ENCODE measurements at regions not wholly inside any gene's neighbourhood (a gene's known extent, or its start where the extent isn't known, plus 50 kb on each side); places are given as distances from the start of the nearest gene placed in this dataset.
"Not testable (repeated sequence)": the region's sequence is repeated elsewhere in the genome, so short reads cannot be mapped to it uniquely, and the experiment has no call there.

- no peak overlapping the region for H3K4me3 ChIP-seq (ENCODE audit: low read depth, low read length)
- no peak for TF ChIP-seq CTCF (IDR thresholded peaks at IDR 0.05; ENCODE audit: control insufficient read depth, extremely low read depth, insufficient read depth)
- no peak for DNase-seq (ENCODE audit: low read depth)
Measured at GRCh38 chr7:32648408-32649156, 153.3 kb downstream of the AVL9 start.

DNA sequence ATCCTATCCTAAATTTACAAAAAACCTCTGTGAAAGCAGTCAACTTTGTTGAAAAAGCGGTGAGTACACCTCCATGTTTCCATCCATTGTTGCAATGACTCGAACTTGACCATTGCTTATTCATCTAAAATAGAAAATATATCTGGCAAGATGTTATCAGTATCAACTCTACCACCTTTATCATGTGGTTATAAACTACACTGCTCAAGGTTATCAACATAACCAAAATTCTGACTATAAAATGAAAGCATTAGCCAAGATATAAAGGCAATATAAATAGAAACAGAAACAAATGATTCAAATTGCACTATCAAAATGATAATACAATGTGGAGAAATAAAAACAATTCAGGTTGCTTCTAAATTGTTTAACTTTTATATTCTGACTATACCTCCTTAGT, 150.0 kb downstream of the AVL9 start:
- DNase-seq (ENCODE audit: low read depth); H3K4me3 ChIP-seq (ENCODE audit: low read depth, low read length): not testable (repeated sequence)

DNA sequence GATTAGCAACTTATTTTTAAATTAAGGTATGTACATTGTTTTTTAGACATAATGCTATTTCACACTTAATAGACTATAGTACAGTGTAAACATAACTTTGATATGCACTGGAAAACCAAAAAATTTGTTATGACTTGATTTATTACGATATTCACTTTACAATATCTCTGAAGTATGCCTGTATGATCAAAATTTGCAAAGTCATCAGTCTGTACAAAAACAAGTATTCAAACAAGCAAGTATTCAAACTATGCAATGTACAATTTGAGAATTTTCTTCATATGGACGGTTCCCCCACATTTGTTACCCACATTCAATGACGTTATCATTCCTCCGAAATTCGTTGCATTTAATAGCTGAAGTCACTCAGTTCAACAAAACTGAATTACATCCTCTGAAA, 147.9 kb downstream of the AVL9 start:
- DNase-seq (ENCODE audit: low read depth) = no peak
- no peak for TF ChIP-seq CTCF (IDR thresholded peaks at IDR 0.05; ENCODE audit: control insufficient read depth, extremely low read depth, insufficient read depth)
- H3K4me3 ChIP-seq (ENCODE audit: low read depth, low read length) = no peak overlapping the region

DNA sequence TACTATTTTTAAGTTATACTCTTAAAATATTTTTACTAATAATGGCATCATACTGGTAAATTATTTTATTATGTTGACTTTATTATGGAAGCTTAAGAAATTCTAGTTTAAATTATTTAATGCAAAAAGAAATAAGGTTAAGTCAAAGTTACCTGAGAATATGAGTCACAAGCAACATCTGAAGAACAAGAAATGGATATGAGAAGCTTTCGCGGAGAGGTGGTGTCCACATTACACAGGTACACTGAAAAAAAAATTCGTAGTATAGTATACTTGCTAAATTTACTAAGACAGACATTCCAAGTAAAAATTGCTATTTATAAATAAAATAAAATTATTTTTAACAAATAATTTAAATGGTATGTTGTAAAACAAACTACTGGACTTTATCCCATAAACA, 143.8 kb downstream of the AVL9 start:
- TF ChIP-seq CTCF (IDR thresholded peaks at IDR 0.05; ENCODE audit: control insufficient read depth, extremely low read depth, insufficient read depth) = no peak
- H3K4me3 ChIP-seq (ENCODE audit: low read depth, low read length) = no peak overlapping the region
- DNase-seq (ENCODE audit: low read depth) = no peak

GRCh38 chr7:32638479-32639121, 143.3 kb downstream of the AVL9 start:
- DNase-seq (ENCODE audit: low read depth); H3K4me3 ChIP-seq (ENCODE audit: low read depth, low read length): not testable (repeated sequence)
